ENCODE measurements at regions not wholly inside any gene's neighbourhood (a gene's known extent, or its start where the extent isn't known, plus 50 kb on each side); places are given as distances from the start of the nearest gene placed in this dataset.

DNA sequence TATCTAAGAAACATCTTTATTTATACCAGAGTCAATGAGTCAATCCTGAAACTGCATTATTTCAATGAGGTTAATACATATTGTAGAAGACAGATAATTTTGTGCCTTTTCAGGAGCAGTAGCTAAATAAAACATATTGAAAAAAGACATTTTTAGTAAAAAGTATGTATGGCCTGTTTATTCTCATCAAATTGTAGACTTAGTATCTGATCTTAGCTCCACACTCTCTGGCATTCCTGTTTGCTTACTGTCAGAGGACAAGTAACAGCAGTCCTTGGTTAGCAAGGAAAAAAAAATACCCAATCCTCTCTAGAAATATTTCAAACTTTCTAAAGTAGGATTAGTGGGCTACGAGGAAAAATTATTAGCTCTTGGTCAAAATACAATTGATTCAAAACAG, 50.5 kb upstream of the GUCY1A1 start:
- DNase-seq (ENCODE audit: low read depth, low spot score) = no peak
- H3K4me3 ChIP-seq (ENCODE audit: low read length) = no peak overlapping the region

DNA sequence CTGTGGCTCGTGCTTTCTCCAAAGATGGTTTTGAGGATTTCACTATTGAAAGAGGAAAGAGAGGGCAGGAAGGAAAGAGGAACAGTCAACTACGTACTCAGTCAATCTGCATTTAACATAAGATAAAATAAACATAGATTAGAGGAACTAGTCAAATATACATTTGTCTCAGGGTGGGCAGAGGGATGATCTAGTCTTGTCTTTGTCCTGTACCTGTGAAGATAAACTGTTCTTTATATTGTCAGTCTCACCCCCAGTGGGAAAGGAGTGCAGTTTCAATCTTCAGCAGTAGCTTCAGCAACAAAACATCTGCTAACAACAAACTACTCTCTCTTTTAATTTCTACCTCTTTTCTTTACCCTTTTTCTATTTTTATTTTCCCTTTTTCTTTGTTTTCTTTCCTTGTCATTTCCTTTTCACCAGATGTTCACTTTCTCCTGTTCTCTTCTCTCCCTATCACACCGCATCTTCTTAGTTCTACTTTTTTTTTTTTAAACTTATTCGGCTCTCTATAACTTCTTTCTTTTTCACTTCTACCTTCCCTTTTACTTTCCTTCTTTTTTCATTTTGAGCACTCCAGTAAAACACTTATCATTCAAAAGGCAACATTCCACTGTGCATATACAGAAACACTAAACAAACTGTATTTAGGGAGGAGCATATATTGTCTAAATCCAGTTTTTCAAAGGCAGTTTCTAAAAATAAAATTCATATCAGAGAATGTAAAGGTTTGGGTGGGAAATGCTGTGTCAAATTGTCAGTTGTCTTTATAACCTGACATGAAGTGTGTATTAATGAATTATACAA, 51.4 kb upstream of the GUCY1A1 start:
- no peak for DNase-seq (ENCODE audit: low read depth, low spot score)
- no peak overlapping the region for H3K4me3 ChIP-seq (ENCODE audit: low read length)

DNA sequence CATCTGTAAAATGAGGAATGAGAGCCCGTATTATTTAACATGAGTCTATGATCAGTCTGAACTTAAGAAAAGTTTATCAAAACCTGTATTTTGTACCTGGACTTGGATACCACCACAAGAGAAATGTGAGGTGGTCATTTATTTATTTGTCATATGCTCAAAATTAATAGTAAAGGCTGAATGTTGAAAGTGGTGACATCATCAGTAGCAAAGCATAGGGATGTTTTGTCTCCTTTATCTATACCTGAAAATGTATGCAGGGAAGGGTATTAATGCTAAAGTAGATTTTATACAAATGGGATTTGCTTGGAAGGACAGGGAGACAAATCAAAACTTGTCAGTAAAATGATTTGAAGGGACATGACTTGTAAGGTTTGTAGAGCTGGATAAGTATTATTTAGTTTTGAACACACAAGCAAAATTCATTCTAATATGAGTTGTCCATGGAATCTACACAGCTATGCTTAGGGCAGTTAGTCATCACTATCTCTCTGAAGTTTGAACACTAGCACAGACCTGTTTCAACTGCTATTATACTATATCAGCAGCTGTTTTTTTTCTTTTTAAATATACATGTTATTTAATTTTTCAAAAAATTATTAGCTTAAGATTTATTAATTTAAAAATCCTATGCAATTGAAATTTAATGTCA, 52.4 kb upstream of the GUCY1A1 start:
- DNase-seq (ENCODE audit: low read depth, low spot score) = no peak
- H3K4me3 ChIP-seq (ENCODE audit: low read length) = no peak overlapping the region

DNA sequence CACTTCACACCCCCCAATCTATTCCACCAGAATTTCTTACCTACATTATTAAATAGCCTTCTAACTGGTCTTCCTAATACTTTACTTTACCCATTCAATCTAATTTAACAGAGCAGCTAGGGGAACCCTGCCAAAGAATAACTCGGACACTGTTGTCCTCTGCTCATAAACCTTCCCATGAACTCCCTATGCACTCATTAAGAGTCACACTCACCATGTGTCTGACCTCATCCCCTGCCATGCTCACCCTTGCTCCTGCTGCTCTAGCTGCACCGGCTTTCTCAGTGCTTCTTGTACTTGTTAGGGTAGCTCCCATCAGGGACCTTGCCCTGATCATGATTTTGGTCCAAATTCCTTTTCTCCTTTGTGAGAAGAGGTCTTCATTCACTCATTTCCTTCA, 54.6 kb upstream of the GUCY1A1 start:
- DNase-seq (ENCODE audit: low read depth, low spot score) = no peak
- H3K4me3 ChIP-seq (ENCODE audit: low read length) = no peak overlapping the region

DNA sequence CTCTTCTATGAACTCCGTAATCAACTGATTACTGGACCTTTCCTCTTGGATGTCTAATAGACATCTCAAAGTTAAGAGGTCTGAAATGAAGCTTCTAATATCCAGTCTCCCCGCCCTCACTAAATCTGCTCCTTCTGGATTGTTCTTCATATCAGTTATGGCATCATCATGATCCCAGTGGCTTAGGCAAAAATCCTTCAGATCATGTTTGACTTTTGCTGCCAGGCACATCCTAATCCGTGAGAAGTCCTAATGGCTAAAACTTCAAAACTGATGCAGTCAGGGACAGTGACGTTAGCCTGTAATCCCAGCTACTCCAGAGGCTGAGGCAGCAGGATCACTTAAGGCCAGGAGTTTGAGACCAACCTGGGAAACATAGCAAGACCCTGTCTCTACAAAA, 55.1 kb upstream of the GUCY1A1 start:
- no peak overlapping the region for H3K4me3 ChIP-seq (ENCODE audit: low read length)
- DNase-seq (ENCODE audit: low read depth, low spot score) = no peak

DNA sequence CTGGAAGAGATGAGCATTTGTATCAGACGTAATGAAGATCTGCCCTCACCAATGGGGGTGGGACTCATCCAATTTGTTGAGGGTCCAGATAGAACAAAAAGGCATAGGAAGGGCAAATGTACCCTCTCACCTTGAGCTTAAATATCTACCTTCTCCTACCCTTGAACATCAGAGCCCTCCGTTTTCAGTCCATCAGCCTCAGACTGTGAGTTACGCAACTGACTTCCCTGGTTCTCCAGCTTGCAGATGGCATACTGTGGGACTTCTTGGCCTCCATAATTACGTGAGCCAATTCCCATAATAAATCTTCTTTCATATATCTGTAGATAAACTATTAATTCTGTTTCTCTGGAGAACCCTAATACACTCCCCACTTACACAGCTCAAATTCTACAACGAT, 56.5 kb upstream of the GUCY1A1 start:
- H3K4me3 ChIP-seq (ENCODE audit: low read length) = no peak overlapping the region
- no peak for DNase-seq (ENCODE audit: low read depth, low spot score)

DNA sequence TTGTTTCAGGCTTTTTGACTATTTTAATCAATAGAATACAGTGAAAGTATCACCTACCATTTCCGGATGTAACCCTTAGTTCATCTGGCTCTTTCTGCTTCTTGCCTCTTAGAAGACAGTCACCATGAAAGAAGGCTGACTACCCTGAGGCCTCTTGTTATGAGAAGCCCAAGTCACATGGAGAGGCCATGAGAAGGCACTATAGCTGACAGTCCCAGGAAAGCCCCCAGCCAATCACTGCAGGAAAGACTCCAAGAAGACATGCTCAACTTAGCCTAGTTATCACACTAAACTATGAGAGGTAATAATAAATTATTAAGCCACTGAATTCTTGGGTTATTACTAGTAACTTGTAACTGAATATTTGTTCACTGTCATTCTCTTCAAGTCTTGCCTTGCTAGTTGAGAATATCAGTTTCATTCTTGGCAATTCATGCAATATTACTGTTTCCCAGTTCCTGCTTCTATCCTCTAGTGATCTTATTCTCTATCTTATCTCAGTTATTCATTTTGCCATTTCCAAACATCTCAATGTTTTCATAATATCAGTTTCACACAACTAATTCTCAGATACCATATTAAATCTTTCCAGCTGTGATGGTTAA, 57.1 kb upstream of the GUCY1A1 start:
- DNase-seq (ENCODE audit: low read depth, low spot score) = no peak
- no peak overlapping the region for H3K4me3 ChIP-seq (ENCODE audit: low read length)

DNA sequence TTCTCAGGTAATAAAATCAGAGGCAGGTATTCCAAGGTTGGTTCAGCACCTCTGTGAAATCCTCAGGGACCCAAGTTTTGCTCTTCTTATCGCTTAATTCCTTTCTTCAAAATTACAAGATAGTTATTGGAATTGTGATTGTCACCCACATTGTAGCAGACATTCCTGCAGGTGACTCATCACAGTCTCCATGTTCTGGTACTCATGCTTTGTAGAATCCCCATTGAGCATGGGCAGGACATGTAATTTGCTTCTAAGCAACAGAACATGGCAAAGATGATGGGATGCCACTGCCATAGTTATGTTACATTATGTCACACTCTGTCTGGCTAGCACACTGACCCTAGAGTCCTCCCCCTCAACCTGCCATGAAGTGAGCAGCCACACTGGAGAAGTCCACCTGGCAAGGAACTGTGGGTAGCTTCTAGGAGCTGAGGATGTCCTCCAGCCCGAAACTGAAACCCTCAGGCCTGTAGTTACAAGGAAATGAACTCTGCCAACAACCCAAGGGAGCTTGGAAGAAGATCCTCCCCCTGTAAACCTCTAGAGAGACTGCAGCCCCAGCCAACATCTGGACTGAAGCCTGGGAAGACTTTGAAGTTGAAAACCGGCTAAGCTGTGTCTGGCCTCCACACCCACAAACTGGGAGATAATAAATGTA, 58.3 kb upstream of the GUCY1A1 start:
- H3K4me3 ChIP-seq (ENCODE audit: low read length) = no peak overlapping the region
- no peak for DNase-seq (ENCODE audit: low read depth, low spot score)

DNA sequence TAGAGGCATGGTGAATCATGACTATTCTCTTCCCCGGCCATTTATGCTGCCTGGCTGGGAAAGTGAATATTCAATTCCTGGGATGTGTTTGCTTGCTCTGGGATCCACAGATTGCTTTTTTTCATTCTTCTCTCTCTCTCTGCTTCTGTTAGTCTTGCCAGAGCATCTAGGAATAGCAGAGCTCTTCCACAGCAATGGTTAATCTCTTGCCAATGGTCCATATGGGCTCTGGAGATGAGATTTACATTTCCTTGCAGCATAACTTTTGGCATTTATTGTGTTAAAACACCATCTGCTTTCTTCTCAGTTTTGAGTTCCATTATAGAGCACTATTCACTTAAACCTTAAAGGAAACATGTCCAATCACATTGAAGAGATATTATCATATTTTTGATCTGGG, 59.2 kb upstream of the GUCY1A1 start:
- no peak for DNase-seq (ENCODE audit: low read depth, low spot score)

DNA sequence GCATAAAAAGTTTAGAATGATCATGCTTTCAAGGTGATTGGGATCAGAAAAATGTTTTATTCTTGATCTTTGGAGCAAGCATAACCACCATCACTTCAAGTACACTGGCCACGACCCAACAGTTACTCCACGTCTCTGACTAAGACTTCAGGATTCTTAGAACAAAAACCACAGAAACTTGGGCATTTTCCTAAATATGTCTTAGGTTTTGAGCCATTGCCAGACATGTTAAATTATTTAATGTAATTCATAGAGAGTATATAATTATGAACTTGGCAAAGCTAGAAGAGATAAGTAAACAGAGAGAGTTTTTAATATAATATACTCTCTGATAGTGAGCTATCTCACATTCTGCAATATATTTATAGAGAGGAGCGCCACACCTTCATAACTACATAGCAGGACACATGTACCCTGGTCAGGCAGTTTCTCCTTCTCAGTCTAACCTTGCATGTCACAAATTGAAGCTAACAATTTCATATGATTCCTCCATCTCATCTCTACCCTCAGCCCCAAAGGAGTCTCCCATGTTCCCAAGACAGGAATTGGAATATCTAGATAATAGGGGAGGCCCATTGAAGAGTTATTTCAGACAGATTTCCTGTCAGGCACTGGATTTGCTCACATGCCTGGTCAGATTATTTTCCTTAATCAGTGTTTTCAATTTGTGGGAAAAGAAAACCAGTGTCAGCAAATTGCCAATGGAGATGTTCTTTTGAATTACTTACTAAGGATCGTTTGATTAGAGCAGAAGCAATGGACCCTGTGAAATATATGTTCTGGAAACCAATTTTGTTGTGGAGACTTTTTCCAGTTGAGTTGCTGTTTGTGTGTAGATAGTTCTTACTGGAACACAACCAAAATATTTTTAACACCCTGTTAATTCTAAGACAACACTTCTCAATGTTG, 61.7 kb upstream of the GUCY1A1 start:
- DNase-seq (ENCODE audit: low read depth, low spot score) = no peak
- no peak overlapping the region for H3K4me3 ChIP-seq (ENCODE audit: low read length)

More for the DNA sequence above, 59.2 kb upstream of the GUCY1A1 start:
- H3K4me3 ChIP-seq (ENCODE audit: low read length) = no peak overlapping the region

DNA sequence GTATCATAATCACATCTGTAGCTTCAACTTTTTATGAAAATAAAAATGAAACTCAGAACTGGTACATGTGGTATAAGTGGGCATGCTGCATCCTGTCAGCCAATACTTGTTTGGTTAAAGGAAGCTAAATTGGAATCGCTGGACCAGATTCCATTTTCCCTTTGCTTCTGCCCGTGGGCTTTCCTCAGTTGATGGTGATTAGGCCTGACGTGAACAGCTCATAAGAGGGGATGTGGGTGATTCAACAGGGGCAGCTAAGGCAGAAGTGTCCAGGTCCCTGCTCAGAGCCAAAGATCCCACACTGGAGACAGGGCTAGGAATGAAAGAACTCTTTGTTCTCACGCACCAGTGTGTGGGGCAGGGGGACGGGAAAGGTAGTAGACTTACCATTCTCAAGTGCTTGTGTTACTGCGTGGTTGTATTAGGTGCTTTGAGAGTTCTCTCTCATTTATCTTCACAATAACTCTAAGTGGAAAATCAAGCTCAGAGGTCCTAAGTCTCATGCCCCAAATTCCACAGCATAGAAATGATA, 63.2 kb upstream of the GUCY1A1 start:
- DNase-seq (ENCODE audit: low read depth, low spot score) = no peak
- no peak overlapping the region for H3K4me3 ChIP-seq (ENCODE audit: low read length)

DNA sequence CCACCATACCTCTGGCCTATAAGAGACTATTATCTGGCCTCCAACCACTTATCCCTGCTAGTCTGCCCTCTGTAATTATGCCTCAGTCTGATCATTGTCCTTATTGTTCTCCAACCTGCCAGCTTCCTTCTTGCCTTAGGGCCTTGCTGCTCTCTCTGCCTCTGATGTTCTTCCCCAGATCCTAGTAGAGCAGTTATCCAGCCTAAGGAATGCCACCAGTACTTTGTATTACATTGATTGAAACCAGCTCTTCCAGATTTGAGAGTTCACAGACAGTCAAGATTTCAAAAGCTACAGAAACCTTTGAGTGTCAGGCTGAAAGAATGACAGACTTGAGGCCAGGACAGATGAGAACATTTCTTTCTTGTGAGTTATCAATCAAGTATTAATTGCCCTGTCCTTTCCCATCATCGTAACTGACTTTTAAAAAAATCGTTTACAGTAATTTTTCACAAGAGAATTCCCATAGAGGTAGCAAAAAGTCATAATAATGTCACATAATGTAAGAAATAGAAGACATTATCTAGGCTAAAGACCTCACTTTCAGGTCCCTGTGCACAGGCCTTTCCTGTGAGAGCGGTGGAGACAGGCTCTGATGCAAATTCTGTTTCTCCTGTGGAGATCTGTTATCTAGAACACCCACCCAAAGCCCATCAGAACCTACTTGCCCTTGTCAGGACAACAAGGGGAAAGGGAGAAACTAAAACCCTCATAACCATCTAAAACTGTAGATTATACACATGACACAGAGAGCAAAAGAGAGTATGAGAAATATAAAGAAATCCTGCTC, 64.1 kb upstream of the GUCY1A1 start:
- H3K4me3 ChIP-seq (ENCODE audit: low read length) = no peak overlapping the region
- DNase-seq (ENCODE audit: low read depth, low spot score) = no peak

DNA sequence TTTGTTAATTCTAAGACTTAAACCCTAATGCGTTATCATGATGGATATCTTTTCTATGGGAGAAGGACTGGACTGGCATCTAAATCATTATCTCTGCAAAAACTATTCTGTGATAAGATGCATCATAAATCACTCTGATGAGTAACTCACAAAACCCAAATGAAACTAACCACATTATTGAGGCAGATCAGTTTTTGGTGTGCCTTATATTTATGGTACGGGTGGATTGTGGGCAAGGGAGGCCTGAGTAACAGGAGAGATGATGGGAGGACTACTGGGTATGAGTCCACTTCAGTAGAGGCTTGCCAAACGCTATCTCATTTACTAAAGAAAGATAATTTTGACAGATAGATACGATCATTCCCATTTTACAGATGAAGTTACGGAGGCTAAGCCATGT, 66.4 kb upstream of the GUCY1A1 start:
- no peak for DNase-seq (ENCODE audit: low read depth, low spot score)
- no peak overlapping the region for H3K4me3 ChIP-seq (ENCODE audit: low read length)

DNA sequence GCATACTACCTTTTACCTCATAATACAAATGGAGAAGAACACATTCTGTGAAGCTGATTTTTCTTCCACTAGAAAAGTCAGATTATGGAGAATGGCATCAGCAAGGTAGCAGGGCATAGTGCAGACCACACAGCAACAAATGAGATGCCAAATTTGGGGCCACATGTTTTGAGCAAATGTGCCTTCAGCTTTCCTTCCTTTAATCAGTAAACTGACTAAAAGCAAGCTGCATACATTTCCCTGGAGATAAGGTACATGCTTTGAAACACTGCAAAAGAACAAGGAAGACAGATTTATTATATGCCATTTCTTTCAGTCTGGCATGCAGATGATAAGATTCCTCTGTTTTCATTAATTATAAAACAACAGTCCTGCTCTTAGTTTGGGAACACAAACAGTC, 67.1 kb upstream of the GUCY1A1 start:
- DNase-seq (ENCODE audit: low read depth, low spot score) = no peak
- H3K4me3 ChIP-seq (ENCODE audit: low read length) = no peak overlapping the region

DNA sequence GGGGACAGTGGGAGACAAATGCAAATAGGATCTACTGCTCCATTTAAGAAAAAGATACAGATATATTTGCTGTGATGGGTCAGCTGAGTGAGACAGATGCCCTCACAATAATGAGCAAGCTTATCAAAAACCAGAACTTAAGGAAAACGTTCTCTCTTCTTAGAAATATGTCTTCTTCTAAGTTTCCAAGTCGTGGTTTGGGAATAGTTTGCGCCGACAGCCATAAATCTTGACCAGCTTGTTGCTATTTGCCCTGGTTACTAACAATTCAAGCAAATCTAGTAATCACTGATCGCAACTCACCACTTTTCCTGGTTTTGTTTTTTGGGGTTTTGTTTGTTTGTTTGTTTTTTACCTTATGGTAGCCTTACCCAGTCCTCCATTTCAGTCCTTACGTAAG, 67.6 kb upstream of the GUCY1A1 start:
- no peak for DNase-seq (ENCODE audit: low read depth, low spot score)

DNA sequence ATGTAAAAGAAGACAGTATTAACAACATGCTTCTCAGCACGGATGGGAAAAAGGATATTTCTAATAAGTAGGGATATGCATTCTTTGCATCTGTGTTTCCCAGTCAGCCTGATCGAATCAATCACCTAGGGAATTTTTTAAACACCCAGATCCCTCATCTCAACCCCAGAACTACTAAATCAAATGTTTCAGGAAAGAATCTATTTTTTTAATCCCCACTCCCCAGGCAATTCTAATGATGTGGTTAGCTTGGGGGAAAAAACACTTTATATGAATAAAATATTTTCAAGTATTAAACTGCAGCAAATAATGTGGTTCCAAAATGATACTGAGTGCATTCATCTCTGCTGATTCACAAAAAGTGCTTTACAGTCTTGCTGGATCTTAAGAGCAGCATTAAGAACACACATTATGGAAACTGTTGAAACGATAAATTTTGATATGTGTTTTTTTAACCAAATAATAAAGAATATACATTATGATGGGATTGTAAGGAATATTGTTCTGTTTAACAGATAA, 68.7 kb upstream of the GUCY1A1 start:
- no peak overlapping the region for H3K4me3 ChIP-seq (ENCODE audit: low read length)
- no peak for DNase-seq (ENCODE audit: low read depth, low spot score)

More for the DNA sequence above, 67.6 kb upstream of the GUCY1A1 start:
- no peak overlapping the region for H3K4me3 ChIP-seq (ENCODE audit: low read length)

DNA sequence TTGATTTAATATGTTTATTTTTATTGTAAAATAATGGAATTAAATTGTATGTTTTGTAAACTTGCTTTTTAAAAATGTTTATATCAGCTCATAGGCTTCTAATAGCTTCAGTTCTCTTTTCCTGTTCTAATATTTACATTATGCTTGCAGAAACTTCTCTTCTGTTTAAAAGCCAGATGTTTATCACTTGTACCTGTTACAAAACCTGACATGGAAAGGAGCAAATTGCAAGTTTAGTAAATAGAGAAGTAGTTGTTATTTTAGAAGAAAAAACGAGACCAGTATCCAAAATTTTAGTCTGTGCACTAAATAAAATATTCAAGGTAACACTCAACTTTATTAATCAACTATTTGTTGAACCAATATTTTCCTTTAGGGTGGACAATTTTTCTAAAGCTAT, 69.4 kb upstream of the GUCY1A1 start:
- no peak for DNase-seq (ENCODE audit: low read depth, low spot score)
- H3K4me3 ChIP-seq (ENCODE audit: low read length) = no peak overlapping the region

DNA sequence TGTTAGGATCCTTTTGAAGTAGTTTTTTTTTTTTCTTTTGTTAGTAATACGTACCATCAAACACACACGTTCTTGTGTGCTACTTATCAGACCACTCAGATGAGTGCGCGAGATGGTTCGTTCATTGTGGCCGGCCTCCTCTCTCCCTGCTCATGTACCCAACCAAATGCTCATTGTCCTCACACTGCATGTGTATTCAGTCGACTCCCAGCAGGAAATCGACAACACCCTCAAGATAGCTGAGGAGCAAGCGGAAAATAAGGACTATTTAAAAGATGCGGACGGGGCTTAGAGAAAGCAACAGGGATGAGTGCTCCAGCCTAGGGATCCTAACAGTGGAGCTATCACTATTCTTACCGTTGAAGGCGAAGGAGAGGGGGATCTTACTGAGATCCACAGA, 72.9 kb upstream of the GUCY1A1 start:
- no peak overlapping the region for H3K4me3 ChIP-seq (ENCODE audit: low read length)
- DNase-seq (ENCODE audit: low read depth, low spot score) = no peak
